ENCODE measurements at regions not wholly inside any gene's neighbourhood (a gene's known extent, or its start where the extent isn't known, plus 50 kb on each side); places are given as distances from the start of the nearest gene placed in this dataset.

- peaks cover 4% of the 10 kb centered on the region; the same call in 1 of the 2 replicates for H3K9me1 ChIP-seq (ENCODE audit: insufficient read depth, low read length)
- H3K4me3 ChIP-seq (ENCODE audit: insufficient read depth, low read depth, low read length) = no peak overlapping the region
- H2BK5ac ChIP-seq (ENCODE audit: low read depth, low read length, poor library complexity, severe bottlenecking) = no peak overlapping the region
- H4K91ac ChIP-seq (ENCODE audit: insufficient read depth, low read depth, low read length) = no peak overlapping the region
- BruUV-seq (replicated peaks) = no TSS peak
- H3K9ac ChIP-seq (ENCODE audit: low read depth, low read length) = no peak overlapping the region
- H2BK120ac ChIP-seq (ENCODE audit: low read depth, low read length) = no peak overlapping the region
- H2BK20ac ChIP-seq (ENCODE audit: low read depth, low read length) = no peak overlapping the region
- no peak for DNase-seq
- no peak overlapping the region for H3K4me2 ChIP-seq (ENCODE audit: low read depth, low read length)
- H3K14ac ChIP-seq (replicated peaks; ENCODE audit: low read depth, low read length) = no peak overlapping the region
- H4K20me1 ChIP-seq (ENCODE audit: insufficient read depth, low read length) = no peaks in the 10 kb centered on the region
- peak overlapping the region; percentile 11; the same call in 1 of the 2 replicates for H2AK5ac ChIP-seq (ENCODE audit: low read depth, low read length)
- H2AK9ac ChIP-seq (replicated peaks; ENCODE audit: low read depth, low read length, poor library complexity) = no peak overlapping the region
- dilution Hi-C loops (cut with HindIII; ENCODE audit: low sequenced_read_pairs, unreplicated experiment) = no loop called here
- no peak for ATAC-seq (ENCODE audit: low read depth)
- in situ Hi-C loops (cut with MboI; ENCODE audit: low sequenced_read_pairs) = no loop called here
- no peak overlapping the region for H3K18ac ChIP-seq (ENCODE audit: low read depth, low read length)
- TF ChIP-seq RCOR1 (IDR thresholded peaks at IDR 0.05; ENCODE audit: insufficient replicate concordance, low read length) (no peak), USF2 (IDR thresholded peaks at IDR 0.05; ENCODE audit: low read depth, low read length) (no peak), MAFK (IDR thresholded peaks at IDR 0.05; ENCODE audit: low read depth, low read length) (no peak), BHLHE40 (IDR thresholded peaks at IDR 0.05; ENCODE audit: low read depth, low read length) (no peak), POLR2A (IDR thresholded peaks at IDR 0.05; ENCODE audit: low read depth, low read length) (no peak), RAD21 (IDR thresholded peaks at IDR 0.05; ENCODE audit: low read length) (no peak), ELK1 (IDR thresholded peaks at IDR 0.05; ENCODE audit: borderline replicate concordance, low read depth, low read length) (no peak), CEBPB (IDR thresholded peaks at IDR 0.05; ENCODE audit: low read depth, low read length) (no peak), NFE2L2 (IDR thresholded peaks at IDR 0.05; ENCODE audit: low read depth, low read length) (no peak), MXI1 (IDR thresholded peaks at IDR 0.05; ENCODE audit: borderline replicate concordance, low read depth, low read length) (no peak), CHD1 (IDR thresholded peaks at IDR 0.05; ENCODE audit: low read depth, low read length) (no peak), CTCF (conservative IDR thresholded peaks at IDR 0.05; ENCODE audit: low read depth, low read length) (no peak), FOS (IDR thresholded peaks at IDR 0.05; ENCODE audit: low read depth, low read length) (no peak), SMC3 (IDR thresholded peaks at IDR 0.05; ENCODE audit: low read depth, low read length) (no peak), RFX5 (IDR thresholded peaks at IDR 0.05; ENCODE audit: low read depth, low read length) (no peak), MAZ (IDR thresholded peaks at IDR 0.05; ENCODE audit: borderline replicate concordance, low read depth, low read length) (no peak)
- H4K8ac ChIP-seq (ENCODE audit: low read depth in 2 of 2, low read length in 2 of 2) = peak overlapping the region in 1 of 2 experiments; percentile 2; a peak in 1 of 4 replicates
- H3K4me1 ChIP-seq (ENCODE audit: control insufficient read depth, insufficient read depth, low read length) = peaks cover 10% of the 10 kb centered on the region
- no peaks in the 10 kb centered on the region for H3K36me3 ChIP-seq (ENCODE audit: control insufficient read depth, insufficient read depth, low read length)
- H3K56ac ChIP-seq (ENCODE audit: extremely low read depth, insufficient read depth, low read length) = no peak overlapping the region
- WGBS, 2 experiments (ENCODE audit: extremely low coverage in 2 of 2, insufficient read length in 1 of 2) = no CpG with 5 or more reads among the region's 3 CpGs
- intact Hi-C loops (cut with micrococcal nuclease) = no loop called here
- H3K27me3 ChIP-seq (ENCODE audit: control insufficient read depth, insufficient read depth, low read length) = no peaks in the 10 kb centered on the region
- H2BK15ac ChIP-seq (ENCODE audit: low read depth, low read length) = 0 out of 3 replicates have a peak overlapping the region, but pooled peaks have one; percentile 9
- ChIA-PET CTCF (interaction anchor here (1.1 to 3.3 kb wide), 2 partner anchors 9 to 10 kb away, joined by 3 to 15 read pairs; no protein-coding TSS in a partner anchor), POLR2A (ENCODE audit: unreplicated experiment) (no interaction called here)
- H3K27ac ChIP-seq (ENCODE audit: insufficient read depth, low read length) = no peak overlapping the region
- H3K9me3 ChIP-seq (ENCODE audit: control insufficient read depth, insufficient read depth, low read length) = peaks cover 5% of the 10 kb centered on the region; the same call in 1 of the 2 replicates
- no peak overlapping the region for H4K5ac ChIP-seq (ENCODE audit: low read depth, low read length)
- H2AFZ ChIP-seq (replicated peaks; ENCODE audit: low read length, poor library complexity) = no peak overlapping the region
- peak overlapping the region; percentile 63 for H3K4ac ChIP-seq (ENCODE audit: low read depth, low read length)
- H3K23ac ChIP-seq (ENCODE audit: low read depth, low read length) = 0 out of 2 replicates have a peak overlapping the region, but pooled peaks have one; percentile 26
- H3K79me1 ChIP-seq (ENCODE audit: low read depth in 1 of 2, low read length in 2 of 2) = no peaks in the 10 kb centered on the region
These were observed 50.5 kb upstream of the MEDAG start for GRCh38 chr13:30855569-30855968.
